GM12864 (cell line): ENCODE measurements at regions not wholly inside any gene's neighbourhood (a gene's known extent, or its start where the extent isn't known, plus 50 kb on each side); places are given as distances from the start of the nearest gene placed in this dataset.

Source experiments
- DNase-seq: peaks from one replicate; pipeline ENCODE4 v3.0.0-alpha.2; 2011; ENCODE audit warnings: low read depth
- H3K4me3 ChIP-seq: 2 replicates; pipeline ENCODE4 v1.5.1; 2011; ENCODE audit warnings: mild to moderate bottlenecking, low read depth, low read length, control low read depth
- CTCF ChIP-seq: IDR thresholded peaks from 2 replicates; pipeline ENCODE4 v1.5.1; 2011; ENCODE audit warnings: low read depth, mild to moderate bottlenecking, moderate library complexity, low read length, control low read depth, inconsistent platforms; ENCODE audit errors: missing control alignments

GRCh38 chr20:11807054-11808048, 110.3 kb upstream of the BTBD3 start:
- H3K4me3 ChIP-seq = no peak overlapping the region
- no peak for DNase-seq
- TF ChIP-seq CTCF = no peak

- no peak for TF ChIP-seq CTCF
- DNase-seq = no peak
- H3K4me3 ChIP-seq = no peak overlapping the region
Observed at GRCh38 chr20:11808841-11809240, 108.9 kb upstream of the BTBD3 start.

DNA sequence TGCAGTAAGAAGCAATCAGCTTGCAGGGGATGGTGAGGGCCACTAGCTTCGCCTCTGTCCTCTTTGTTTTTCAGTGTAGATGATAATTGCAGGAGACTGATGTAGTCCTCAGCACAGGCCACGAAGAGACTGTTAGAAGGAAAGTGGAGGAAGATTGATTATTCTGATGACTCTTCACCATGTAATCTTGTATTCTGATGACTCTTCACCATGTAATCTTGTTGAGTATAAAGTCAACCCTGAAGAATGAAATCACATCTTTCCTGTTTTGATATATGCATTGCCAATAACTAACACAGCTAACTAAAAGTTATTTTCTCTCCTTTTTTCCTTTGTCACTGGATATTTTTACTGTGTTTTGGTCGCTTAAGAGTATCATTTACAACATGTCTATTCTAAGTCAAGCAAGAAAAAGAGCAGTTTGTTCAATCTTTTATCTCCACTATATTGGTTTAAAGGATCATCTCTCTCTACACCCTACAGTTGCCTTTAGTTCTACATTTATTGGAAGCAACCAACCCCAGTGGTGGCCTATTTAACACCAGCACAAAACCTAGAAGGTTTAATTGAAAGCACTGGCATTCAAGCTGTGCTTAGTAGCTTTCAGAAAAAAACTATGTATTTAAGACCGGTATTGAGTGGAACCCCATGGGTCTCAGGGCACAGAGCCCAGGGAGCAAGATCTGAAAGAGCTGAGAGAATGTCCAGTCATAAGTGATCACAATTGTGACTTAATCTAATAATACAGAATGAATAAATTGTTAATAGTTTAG, 107.2 kb upstream of the BTBD3 start:
- no peak overlapping the region for H3K4me3 ChIP-seq
- no peak for DNase-seq
- no peak for TF ChIP-seq CTCF

GRCh38 chr20:11813106-11813890, 104.4 kb upstream of the BTBD3 start:
- no peak for TF ChIP-seq CTCF
- DNase-seq = no peak
- no peak overlapping the region for H3K4me3 ChIP-seq

DNA sequence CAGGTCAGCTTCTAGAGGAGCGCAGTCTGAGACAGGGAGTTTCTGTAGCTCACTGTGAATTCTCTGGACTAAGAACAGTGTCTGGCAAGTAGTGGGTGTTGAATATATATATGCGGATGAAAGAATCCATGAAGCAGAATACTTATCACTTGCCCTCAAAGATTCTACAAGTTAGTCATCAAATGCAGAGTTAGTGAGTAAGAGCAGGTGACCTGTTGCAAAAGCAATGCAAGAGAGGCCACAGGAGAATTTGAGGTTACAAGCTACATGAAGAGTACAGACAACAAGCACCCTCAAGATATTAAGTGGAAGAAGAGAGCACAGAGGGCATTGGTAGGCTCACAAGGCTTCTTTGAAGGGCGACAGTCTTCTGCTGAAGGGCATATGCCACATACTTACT, 103.4 kb upstream of the BTBD3 start:
- DNase-seq = no peak
- no peak overlapping the region for H3K4me3 ChIP-seq
- no peak for TF ChIP-seq CTCF

DNA sequence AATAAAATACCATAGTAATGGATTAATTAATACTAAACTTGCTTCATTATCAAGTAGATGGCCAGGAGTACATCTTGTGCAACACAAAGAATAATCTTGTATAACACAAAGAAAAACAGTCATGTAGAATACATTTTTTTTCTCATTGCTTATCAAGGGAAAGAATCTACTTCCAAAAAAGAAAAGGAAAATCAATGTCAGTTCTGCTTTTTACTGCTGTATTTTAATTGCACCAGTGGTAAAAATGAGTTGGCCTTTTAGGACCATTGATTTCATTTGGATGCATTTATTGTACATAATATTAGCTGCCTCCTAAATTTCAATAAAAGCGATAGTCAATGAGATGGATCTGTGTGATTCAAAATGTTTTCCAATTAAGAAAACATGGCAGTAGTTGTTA, 96.9 kb upstream of the BTBD3 start:
- DNase-seq = no peak
- no peak overlapping the region for H3K4me3 ChIP-seq
- no peak for TF ChIP-seq CTCF
